ENCODE measurements at regions not wholly inside any gene's neighbourhood (a gene's known extent, or its start where the extent isn't known, plus 50 kb on each side); places are given as distances from the start of the nearest gene placed in this dataset.
"Not testable (repeated sequence)": the region's sequence is repeated elsewhere in the genome, so short reads cannot be mapped to it uniquely, and the experiment has no call there.

GRCh38 chr16:52123061-52123839, 423.7 kb downstream of the TOX3 start:
- Mint-ChIP-seq H3K27me3 (no peaks in the 10 kb centered on the region), H3K27ac (no peak overlapping the region), H3K9me3 (peaks cover 9% of the 10 kb centered on the region), H3K4me3 (no peak overlapping the region), H3K36me3 (no peaks in the 10 kb centered on the region), H3K4me1 (no peaks in the 10 kb centered on the region)
- DNase-seq: no peak

GRCh38 chr16:52117171-52117570, 429.8 kb downstream of the TOX3 start:
- H3K36me3 Mint-ChIP-seq: no peaks in the 10 kb centered on the region
- H3K4me3 Mint-ChIP-seq: no peak overlapping the region
- H3K9me3 Mint-ChIP-seq: peaks cover 9% of the 10 kb centered on the region
- no peaks in the 10 kb centered on the region for H3K4me1 Mint-ChIP-seq
- H3K27me3 Mint-ChIP-seq: no peaks in the 10 kb centered on the region
- no peak for DNase-seq
- H3K27ac Mint-ChIP-seq: no peak overlapping the region

GRCh38 chr16:52114379-52114778, 432.6 kb downstream of the TOX3 start:
- H3K9me3 Mint-ChIP-seq: peaks cover 4% of the 10 kb centered on the region
- no peaks in the 10 kb centered on the region for H3K36me3 Mint-ChIP-seq
- no peaks in the 10 kb centered on the region for H3K4me1 Mint-ChIP-seq
- no peaks in the 10 kb centered on the region for H3K27me3 Mint-ChIP-seq
- H3K27ac Mint-ChIP-seq: no peak overlapping the region
- DNase-seq: no peak
- H3K4me3 Mint-ChIP-seq: no peak overlapping the region

GRCh38 chr16:52113533-52114183, 433.3 kb downstream of the TOX3 start:
- no peak overlapping the region for H3K4me3 Mint-ChIP-seq
- no peak for DNase-seq
- no peaks in the 10 kb centered on the region for H3K27me3 Mint-ChIP-seq
- no peaks in the 10 kb centered on the region for H3K9me3 Mint-ChIP-seq
- no peak overlapping the region for H3K27ac Mint-ChIP-seq
- H3K4me1 Mint-ChIP-seq: no peaks in the 10 kb centered on the region
- no peaks in the 10 kb centered on the region for H3K36me3 Mint-ChIP-seq

GRCh38 chr16:52104993-52105392, 441.9 kb downstream of the TOX3 start:
- H3K27me3 Mint-ChIP-seq, H3K4me3 Mint-ChIP-seq, DNase-seq, H3K36me3 Mint-ChIP-seq, H3K27ac Mint-ChIP-seq, H3K9me3 Mint-ChIP-seq, H3K4me1 Mint-ChIP-seq: not testable (repeated sequence)

- no peak for DNase-seq
- Mint-ChIP-seq H3K9me3 (peaks cover 3% of the 10 kb centered on the region), H3K4me1 (no peaks in the 10 kb centered on the region), H3K4me3 (no peak overlapping the region), H3K27ac (no peak overlapping the region), H3K36me3 (no peaks in the 10 kb centered on the region), H3K27me3 (no peaks in the 10 kb centered on the region)
These were observed 443.2 kb downstream of the TOX3 start for GRCh38 chr16:52103791-52104190.

GRCh38 chr16:52101246-52101645, 445.7 kb downstream of the TOX3 start:
- no peak for DNase-seq
- Mint-ChIP-seq H3K27ac (no peak overlapping the region), H3K27me3 (no peaks in the 10 kb centered on the region), H3K4me3 (no peak overlapping the region), H3K36me3 (no peaks in the 10 kb centered on the region), H3K4me1 (no peaks in the 10 kb centered on the region), H3K9me3 (peaks cover 3% of the 10 kb centered on the region)

GRCh38 chr16:52099382-52099781, 447.6 kb downstream of the TOX3 start:
- no peak for DNase-seq
- no peak overlapping the region for H3K4me3 Mint-ChIP-seq
- no peaks in the 10 kb centered on the region for H3K27me3 Mint-ChIP-seq
- no peak overlapping the region for H3K27ac Mint-ChIP-seq
- no peaks in the 10 kb centered on the region for H3K4me1 Mint-ChIP-seq
- peaks cover 3% of the 10 kb centered on the region for H3K9me3 Mint-ChIP-seq
- no peaks in the 10 kb centered on the region for H3K36me3 Mint-ChIP-seq

GRCh38 chr16:52095471-52095870, 451.5 kb downstream of the TOX3 start:
- Mint-ChIP-seq H3K27ac (no peak overlapping the region), H3K36me3 (no peaks in the 10 kb centered on the region), H3K4me1 (no peaks in the 10 kb centered on the region), H3K4me3 (no peak overlapping the region), H3K27me3 (no peaks in the 10 kb centered on the region), H3K9me3 (no peaks in the 10 kb centered on the region)
- no peak for DNase-seq

GRCh38 chr16:52092126-52092525, 454.8 kb downstream of the TOX3 start:
- no peaks in the 10 kb centered on the region for H3K36me3 Mint-ChIP-seq

GRCh38 chr16:52090080-52090479, 456.9 kb downstream of the TOX3 start:
- no peaks in the 10 kb centered on the region for H3K27me3 Mint-ChIP-seq
- H3K4me1 Mint-ChIP-seq: no peaks in the 10 kb centered on the region
- no peak overlapping the region for H3K27ac Mint-ChIP-seq
- no peak for DNase-seq
- H3K36me3 Mint-ChIP-seq: no peaks in the 10 kb centered on the region
- no peak overlapping the region for H3K4me3 Mint-ChIP-seq
- H3K9me3 Mint-ChIP-seq: no peaks in the 10 kb centered on the region

More at GRCh38 chr16:52092126-52092525, 454.8 kb downstream of the TOX3 start:
- H3K9me3 Mint-ChIP-seq: no peaks in the 10 kb centered on the region
- no peaks in the 10 kb centered on the region for H3K4me1 Mint-ChIP-seq
- no peak for DNase-seq
- no peak overlapping the region for H3K27ac Mint-ChIP-seq
- H3K4me3 Mint-ChIP-seq: no peak overlapping the region
- H3K27me3 Mint-ChIP-seq: no peaks in the 10 kb centered on the region

GRCh38 chr16:52089476-52089875, 457.5 kb downstream of the TOX3 start:
- no peak for DNase-seq
- H3K4me1 Mint-ChIP-seq: no peaks in the 10 kb centered on the region
- no peaks in the 10 kb centered on the region for H3K36me3 Mint-ChIP-seq
- H3K9me3 Mint-ChIP-seq: no peaks in the 10 kb centered on the region
- H3K4me3 Mint-ChIP-seq: no peak overlapping the region
- no peaks in the 10 kb centered on the region for H3K27me3 Mint-ChIP-seq
- no peak overlapping the region for H3K27ac Mint-ChIP-seq

- DNase-seq: no peak
- Mint-ChIP-seq H3K36me3 (no peaks in the 10 kb centered on the region), H3K27ac (no peak overlapping the region), H3K4me1 (no peaks in the 10 kb centered on the region), H3K4me3 (no peak overlapping the region), H3K9me3 (peaks cover 1% of the 10 kb centered on the region), H3K27me3 (no peaks in the 10 kb centered on the region)
These were observed 460.0 kb downstream of the TOX3 start for GRCh38 chr16:52086901-52087300.

GRCh38 chr16:52078716-52079655, 468.0 kb downstream of the TOX3 start:
- no peaks in the 10 kb centered on the region for H3K27me3 Mint-ChIP-seq
- no peaks in the 10 kb centered on the region for H3K4me1 Mint-ChIP-seq
- no peak for DNase-seq
- H3K9me3 Mint-ChIP-seq: peaks cover 1% of the 10 kb centered on the region
- no peak overlapping the region for H3K4me3 Mint-ChIP-seq
- H3K27ac Mint-ChIP-seq: no peak overlapping the region
- no peaks in the 10 kb centered on the region for H3K36me3 Mint-ChIP-seq

GRCh38 chr16:52077607-52078006, 469.3 kb downstream of the TOX3 start:
- Mint-ChIP-seq H3K27me3 (no peaks in the 10 kb centered on the region), H3K36me3 (no peaks in the 10 kb centered on the region), H3K4me3 (no peak overlapping the region)

More at GRCh38 chr16:52077607-52078006, 469.3 kb downstream of the TOX3 start:
- no peak for DNase-seq
- Mint-ChIP-seq H3K4me1 (no peaks in the 10 kb centered on the region), H3K9me3 (no peaks in the 10 kb centered on the region), H3K27ac (no peak overlapping the region)

Measured in activated naive CD8-positive, alpha-beta T cell treated with anti-CD3 and anti-CD28 coated beads for 36 hours (primary cell).